ENCODE measurements at regions not wholly inside any gene's neighbourhood (a gene's known extent, or its start where the extent isn't known, plus 50 kb on each side); places are given as distances from the start of the nearest gene placed in this dataset.

- CTCF ChIA-PET = interaction anchor here (0.7 kb wide), 1 partner anchor 10 kb away, joined by 3 read pairs; no protein-coding TSS in a partner anchor
- peak overlapping the region; percentile 48; the same call in 1 of the 2 replicates for H2BK20ac ChIP-seq (ENCODE audit: low read depth, low read length)
- H3K36me3 ChIP-seq (ENCODE audit: control insufficient read depth, insufficient read depth, low read length) = no peaks in the 10 kb centered on the region
- H3K9me1 ChIP-seq (ENCODE audit: insufficient read depth, low read length) = peaks cover 6% of the 10 kb centered on the region; the same call in 1 of the 2 replicates
- H2AFZ ChIP-seq (replicated peaks; ENCODE audit: low read length, poor library complexity) = no peak overlapping the region
- H2BK15ac ChIP-seq (ENCODE audit: low read depth, low read length) = no peak overlapping the region
- peaks cover 12% of the 10 kb centered on the region for H3K4me1 ChIP-seq (ENCODE audit: control insufficient read depth, insufficient read depth, low read length)
- ATAC-seq (ENCODE audit: low read depth) (no peak), DNase-seq (no peak)
- no peak overlapping the region for H4K8ac ChIP-seq (ENCODE audit: low read depth in 2 of 2, low read length in 2 of 2)
- TF ChIP-seq RCOR1 (IDR thresholded peaks at IDR 0.05; ENCODE audit: insufficient replicate concordance, low read length) = no peak
- no peak for TF ChIP-seq BHLHE40 (IDR thresholded peaks at IDR 0.05; ENCODE audit: low read depth, low read length)
- TF ChIP-seq RFX5 (IDR thresholded peaks at IDR 0.05; ENCODE audit: low read depth, low read length) = no peak
- TF ChIP-seq ELK1 (IDR thresholded peaks at IDR 0.05; ENCODE audit: borderline replicate concordance, low read depth, low read length) = no peak
- TF ChIP-seq MAFK (IDR thresholded peaks at IDR 0.05; ENCODE audit: low read depth, low read length) = no peak
- TF ChIP-seq CTCF (conservative IDR thresholded peaks at IDR 0.05; ENCODE audit: low read depth, low read length) = no peak
- no peak for TF ChIP-seq FOS (IDR thresholded peaks at IDR 0.05; ENCODE audit: low read depth, low read length)
- peak overlapping the region; percentile 13 for H2BK120ac ChIP-seq (ENCODE audit: low read depth, low read length)
- no peak overlapping the region for H3K9ac ChIP-seq (ENCODE audit: low read depth, low read length)
- H3K27me3 ChIP-seq (ENCODE audit: control insufficient read depth, insufficient read depth, low read length) = peaks cover 3% of the 10 kb centered on the region; the same call in 1 of the 2 replicates
- peaks cover 3% of the 10 kb centered on the region; the same call in 1 of the 2 replicates for H4K20me1 ChIP-seq (ENCODE audit: insufficient read depth, low read length)
- no CpG with 5 or more reads among the region's 5 CpGs for WGBS, 2 experiments (ENCODE audit: extremely low coverage in 2 of 2, insufficient read length in 1 of 2)
- POLR2A ChIA-PET (ENCODE audit: unreplicated experiment) = no interaction called here
- peak overlapping the region; percentile 7; the same call in 1 of the 2 replicates for H3K4ac ChIP-seq (ENCODE audit: low read depth, low read length)
- no peak overlapping the region for H4K5ac ChIP-seq (ENCODE audit: low read depth, low read length)
- H3K23ac ChIP-seq (ENCODE audit: low read depth, low read length) = no peak overlapping the region
- H2AK5ac ChIP-seq (ENCODE audit: low read depth, low read length) = no peak overlapping the region
- H3K27ac ChIP-seq (ENCODE audit: insufficient read depth, low read length) = no peak overlapping the region
- in situ Hi-C loops (cut with MboI; ENCODE audit: low sequenced_read_pairs) = no loop called here
- intact Hi-C loops (cut with micrococcal nuclease) = no loop called here
- H4K91ac ChIP-seq (ENCODE audit: insufficient read depth, low read depth, low read length) = no peak overlapping the region
- no peak overlapping the region for H2AK9ac ChIP-seq (replicated peaks; ENCODE audit: low read depth, low read length, poor library complexity)
- no TSS peak for BruUV-seq (replicated peaks)
- dilution Hi-C loops (cut with HindIII; ENCODE audit: low sequenced_read_pairs, unreplicated experiment) = no loop called here
- no peak overlapping the region for H2BK5ac ChIP-seq (ENCODE audit: low read depth, low read length, poor library complexity, severe bottlenecking)
- no peak overlapping the region for H3K18ac ChIP-seq (ENCODE audit: low read depth, low read length)
- H3K4me3 ChIP-seq (ENCODE audit: insufficient read depth, low read depth, low read length) = no peak overlapping the region
- no peaks in the 10 kb centered on the region for H3K9me3 ChIP-seq (ENCODE audit: control insufficient read depth, insufficient read depth, low read length)
- H3K56ac ChIP-seq (ENCODE audit: extremely low read depth, insufficient read depth, low read length) = no peak overlapping the region
- H3K4me2 ChIP-seq (ENCODE audit: low read depth, low read length) = no peak overlapping the region
- H3K14ac ChIP-seq (replicated peaks; ENCODE audit: low read depth, low read length) = no peak overlapping the region
- H3K79me1 ChIP-seq (ENCODE audit: low read depth in 1 of 2, low read length in 2 of 2) = no peaks in the 10 kb centered on the region
Observed at GRCh38 chr4:24639714-24640113, 55.4 kb upstream of the DHX15 start.

Measured in IMR-90 (cell line).